HG03039 (cell line): ENCODE measurements at regions not wholly inside any gene's neighbourhood (a gene's known extent, or its start where the extent isn't known, plus 50 kb on each side); places are given as distances from the start of the nearest gene placed in this dataset.
"Not testable (repeated sequence)": the region's sequence is repeated elsewhere in the genome, so short reads cannot be mapped to it uniquely, and the experiment has no call there.

Experiments
- ATAC-seq: cut with Tn5 transposase; IDR thresholded peaks from one replicate; pipeline ENCODE4 v1.9.1; 2021; ENCODE audit warnings: mild to moderate bottlenecking, moderate library complexity; ENCODE audit not compliant: unreplicated experiment

GRCh38 chr3:99586701-99587100 lies 51.7 kb upstream of the COL8A1 start:
- ATAC-seq = no peak

- no peak for ATAC-seq
Observed at GRCh38 chr3:99579965-99580364, 58.4 kb upstream of the COL8A1 start.

GRCh38 chr3:99579246-99579645 lies 59.1 kb upstream of the COL8A1 start:
- ATAC-seq = no peak

- ATAC-seq = no peak
Observed at GRCh38 chr3:99578339-99578970, 59.9 kb upstream of the COL8A1 start.

- no peak for ATAC-seq
Observed at GRCh38 chr3:99576904-99577559, 61.4 kb upstream of the COL8A1 start.

- no peak for ATAC-seq
Observed at GRCh38 chr3:99575683-99576082, 62.7 kb upstream of the COL8A1 start.

GRCh38 chr3:99570061-99570460 lies 68.3 kb upstream of the COL8A1 start:
- ATAC-seq = no peak

- ATAC-seq = no peak
Observed at GRCh38 chr3:99568663-99569335, 69.6 kb upstream of the COL8A1 start.

GRCh38 chr3:99565331-99565730 lies 73.1 kb upstream of the COL8A1 start:
- ATAC-seq = no peak

- no peak for ATAC-seq
Observed at GRCh38 chr3:99562990-99563607, 75.3 kb upstream of the COL8A1 start.

- ATAC-seq = no peak
Observed at GRCh38 chr3:99562138-99562537, 76.3 kb upstream of the COL8A1 start.

- no peak for ATAC-seq
Observed at GRCh38 chr3:99561056-99561455, 77.3 kb upstream of the COL8A1 start.

GRCh38 chr3:99559196-99559595 lies 79.2 kb upstream of the COL8A1 start:
- no peak for ATAC-seq

- not testable (repeated sequence) for ATAC-seq
Observed at GRCh38 chr3:99555885-99556284, 82.5 kb upstream of the COL8A1 start.

GRCh38 chr3:99551520-99551919 lies 86.9 kb upstream of the COL8A1 start:
- ATAC-seq = no peak

GRCh38 chr3:99549957-99550603 lies 88.3 kb upstream of the COL8A1 start:
- ATAC-seq = no peak

GRCh38 chr3:99549220-99549619 lies 89.2 kb upstream of the COL8A1 start:
- ATAC-seq = no peak

GRCh38 chr3:99548674-99549073 lies 89.7 kb upstream of the COL8A1 start:
- ATAC-seq = no peak

GRCh38 chr3:99545941-99546580 lies 92.3 kb upstream of the COL8A1 start:
- ATAC-seq = no peak

- no peak for ATAC-seq
Observed at GRCh38 chr3:99544786-99545281, 93.6 kb upstream of the COL8A1 start.

- no peak for ATAC-seq
Observed at GRCh38 chr3:99543796-99544195, 94.6 kb upstream of the COL8A1 start.
